DMS53 treated with DMSO at 0.1 percent for 48 hours (cell line): ENCODE measurements at regions not wholly inside any gene's neighbourhood (a gene's known extent, or its start where the extent isn't known, plus 50 kb on each side); places are given as distances from the start of the nearest gene placed in this dataset.
"Not testable (repeated sequence)": the region's sequence is repeated elsewhere in the genome, so short reads cannot be mapped to it uniquely, and the experiment has no call there.

Experiments
- DNase-seq: peaks from one replicate; lab custom pipeline; 2025; ENCODE audit not compliant: unreplicated experiment; lab: John Stamatoyannopoulos, UW

- no peak for DNase-seq
Measured at GRCh38 chr15:89024418-89024817, 63.8 kb upstream of the ABHD2 start.

- DNase-seq, result no peak
Measured at GRCh38 chr15:89026167-89026566, 62.1 kb upstream of the ABHD2 start.

GRCh38 chr15:89028036-89028435 is 60.2 kb upstream of the ABHD2 start:
- no peak for DNase-seq

- DNase-seq, result no peak
Measured at GRCh38 chr15:89030311-89030710, 57.9 kb upstream of the ABHD2 start.

GRCh38 chr15:89031637-89032285 is 56.5 kb upstream of the ABHD2 start:
- not testable (repeated sequence) for DNase-seq

- peak; percentile 19 for DNase-seq
Measured at GRCh38 chr15:89034305-89034704, 54.0 kb upstream of the ABHD2 start.

- DNase-seq, result no peak
Measured at GRCh38 chr15:89035150-89035549, 53.1 kb upstream of the ABHD2 start.

- DNase-seq, result no peak
Measured at GRCh38 chr15:89035658-89036057, 52.6 kb upstream of the ABHD2 start.

- DNase-seq, result no peak
Measured at GRCh38 chr15:89038146-89038545, 50.1 kb upstream of the ABHD2 start.
